HG03469 (cell line): ENCODE measurements at regions not wholly inside any gene's neighbourhood (a gene's known extent, or its start where the extent isn't known, plus 50 kb on each side); places are given as distances from the start of the nearest gene placed in this dataset.
"Not testable (repeated sequence)": the region's sequence is repeated elsewhere in the genome, so short reads cannot be mapped to it uniquely, and the experiment has no call there.

Source experiments
- ATAC-seq: cut with Tn5 transposase; IDR thresholded peaks from one replicate; pipeline ENCODE4 v1.9.1; 2021; ENCODE audit warnings: mild to moderate bottlenecking, moderate library complexity, moderate number of reproducible peaks; ENCODE audit not compliant: unreplicated experiment

DNA sequence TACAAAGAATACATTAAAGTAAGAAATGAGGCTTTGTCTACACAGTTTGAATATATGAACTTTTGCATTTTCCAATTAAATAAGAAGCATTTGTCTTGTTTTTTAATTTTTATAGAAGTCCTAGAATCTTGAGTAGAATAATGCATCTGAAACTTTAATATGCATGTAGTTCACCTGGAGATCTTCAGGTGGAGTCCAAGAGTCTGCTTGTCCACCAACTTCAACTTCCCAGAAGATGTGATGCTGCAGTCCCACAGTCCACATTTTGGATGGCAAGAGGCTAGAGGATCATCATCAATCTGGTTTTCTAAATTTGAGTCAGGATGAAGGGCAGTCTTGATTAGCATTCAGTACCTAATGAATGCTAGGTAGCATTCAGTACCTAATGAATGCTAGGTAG is 357.6 kb upstream of the SOX2 start:
- no peak for ATAC-seq

DNA sequence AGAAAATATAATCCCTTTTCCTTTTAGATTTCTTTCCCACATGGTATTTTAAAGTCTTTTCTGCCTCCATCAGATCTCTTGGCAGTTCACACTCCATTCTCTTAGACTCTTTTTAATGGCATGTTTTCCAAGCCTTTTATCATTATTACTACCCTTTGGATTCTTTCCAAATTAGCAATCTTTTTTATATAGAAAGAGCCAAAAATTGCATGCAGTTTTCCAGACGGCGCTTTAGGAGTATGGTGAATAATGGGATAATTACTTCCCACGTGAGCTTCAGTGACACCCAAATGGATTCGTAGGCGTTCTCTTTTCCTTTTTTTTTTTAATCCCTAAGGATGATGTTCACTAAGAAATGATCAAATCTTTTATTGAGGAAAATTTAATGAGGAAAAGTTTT is 354.8 kb upstream of the DNAJC19 start:
- no peak for ATAC-seq

DNA sequence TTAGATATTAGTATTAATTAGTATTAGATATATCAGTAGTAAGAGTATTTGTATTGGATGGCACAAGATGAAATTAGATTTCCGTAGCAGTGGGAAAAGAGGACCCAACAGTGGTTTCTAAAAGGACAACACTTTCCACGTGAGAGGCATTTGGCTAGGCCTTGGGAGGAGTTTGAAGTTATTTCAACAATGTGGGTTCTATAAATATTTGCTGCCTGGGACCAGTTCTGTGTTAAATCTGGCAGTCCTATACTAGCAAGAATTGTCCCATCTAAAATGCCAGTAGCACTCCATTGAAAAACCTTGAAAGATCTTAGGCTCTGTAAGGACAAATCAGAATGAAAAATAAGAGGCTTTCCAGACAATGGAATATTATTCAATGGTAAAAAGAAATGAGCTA is 347.1 kb upstream of the DNAJC19 start:
- no peak for ATAC-seq

DNA sequence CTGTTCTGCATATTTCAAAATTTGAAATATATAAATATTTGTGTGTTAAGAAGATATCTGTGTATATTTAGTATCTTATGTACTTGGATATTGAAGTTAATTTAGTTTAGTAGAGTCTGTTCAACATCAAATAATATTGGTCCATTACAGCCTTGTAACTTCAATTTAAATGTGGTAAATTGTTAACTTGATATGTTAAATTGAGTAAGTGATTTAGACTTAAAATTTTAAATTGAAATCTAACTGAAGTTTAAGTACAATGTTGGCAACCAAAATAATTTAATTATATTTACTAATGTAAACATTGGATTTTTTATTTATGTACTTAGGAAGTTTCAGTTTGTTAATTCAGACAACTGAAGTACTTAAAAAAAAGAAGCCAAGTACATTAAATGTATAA is 343.9 kb upstream of the DNAJC19 start:
- ATAC-seq, result no peak

DNA sequence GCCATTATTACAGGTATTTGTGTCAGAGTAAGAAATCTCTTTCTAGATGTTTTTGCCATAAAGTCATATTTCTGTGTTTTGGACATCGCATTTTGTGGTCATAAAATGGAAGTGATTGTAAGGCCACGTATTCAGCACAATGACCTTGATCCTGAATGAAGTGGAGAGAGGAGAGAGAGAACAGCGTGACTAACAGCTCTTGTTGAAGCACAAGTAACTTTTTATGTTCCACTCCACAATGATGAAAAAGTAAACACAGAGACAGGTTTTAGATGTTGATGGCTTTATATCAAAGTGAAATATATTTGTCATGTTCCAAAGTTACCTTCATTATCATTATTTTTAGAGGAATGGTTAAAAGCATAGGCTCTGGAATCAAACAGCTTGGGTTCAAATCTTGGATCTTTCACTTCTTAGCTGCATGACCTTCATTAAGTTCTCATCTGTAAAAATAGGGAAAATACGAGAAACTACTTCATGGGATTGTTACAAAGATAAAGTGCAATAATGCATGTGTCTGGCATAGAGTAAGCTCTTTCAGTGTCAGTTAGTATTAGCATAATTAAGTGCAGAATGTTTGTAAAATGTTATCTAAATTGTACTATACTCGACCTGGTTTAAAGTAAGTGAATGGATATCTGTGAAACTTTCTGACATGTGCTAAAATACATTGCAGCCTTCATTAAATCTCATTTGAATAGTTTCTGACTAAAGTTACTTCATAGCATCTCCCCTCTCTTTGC is 341.5 kb upstream of the DNAJC19 start:
- ATAC-seq, result no peak

DNA sequence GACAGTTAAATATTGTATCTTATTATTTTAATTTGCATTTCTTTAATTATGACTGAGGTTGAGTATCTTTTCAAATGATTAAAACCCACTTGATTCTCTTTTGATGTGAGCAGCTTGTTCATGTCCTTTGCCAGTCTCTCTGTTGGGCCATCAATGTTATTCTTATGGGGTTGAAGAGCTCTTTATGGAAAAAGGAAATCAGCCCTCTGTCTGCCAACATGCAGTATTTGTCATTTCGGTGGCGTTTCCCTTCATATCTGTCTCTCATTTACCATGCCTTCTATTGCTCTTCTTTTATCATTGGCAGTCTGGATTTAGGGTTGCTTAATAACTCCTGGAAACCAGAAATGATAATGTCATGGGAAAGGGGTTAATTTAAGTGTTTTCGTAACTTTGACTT is 340.7 kb upstream of the DNAJC19 start:
- no peak for ATAC-seq

DNA sequence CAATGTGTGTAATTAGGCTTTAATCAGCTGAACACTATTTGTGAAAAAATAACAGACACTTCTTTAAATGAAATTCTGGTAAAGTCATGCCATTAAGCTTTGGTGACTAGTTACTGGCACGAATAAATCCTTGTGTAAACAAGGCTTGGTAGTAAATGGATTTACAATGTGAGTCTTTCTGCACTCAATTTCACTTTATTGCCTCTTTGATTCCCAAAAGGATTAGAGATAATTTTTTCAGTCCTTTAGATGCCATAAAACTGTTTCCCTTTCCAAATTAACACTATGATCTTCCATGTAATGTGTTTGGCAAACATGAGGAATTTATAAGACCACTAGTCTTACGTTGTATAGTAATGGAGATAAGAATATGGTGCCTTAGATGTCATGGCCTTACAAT is 339.5 kb upstream of the DNAJC19 start:
- ATAC-seq, result no peak

DNA sequence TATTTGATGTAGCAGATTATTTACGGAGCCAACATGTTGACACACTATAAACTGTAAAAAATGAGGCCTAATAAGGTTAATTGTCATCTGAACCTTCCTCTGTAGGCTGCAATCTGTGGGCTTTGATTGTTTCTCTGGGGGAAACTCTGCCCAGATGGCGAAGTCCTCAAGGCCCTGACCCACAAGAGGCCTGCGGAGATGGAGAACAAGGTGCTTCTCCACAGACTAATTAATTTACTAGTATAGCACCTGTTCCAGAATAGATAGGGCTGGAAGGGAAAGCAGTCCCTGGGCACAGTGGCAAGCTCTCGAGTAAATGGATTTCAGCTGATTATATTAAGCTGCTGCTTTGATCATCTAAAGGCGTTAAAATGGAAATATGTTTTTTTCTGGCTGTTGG is 338.8 kb upstream of the DNAJC19 start:
- ATAC-seq, result no peak

DNA sequence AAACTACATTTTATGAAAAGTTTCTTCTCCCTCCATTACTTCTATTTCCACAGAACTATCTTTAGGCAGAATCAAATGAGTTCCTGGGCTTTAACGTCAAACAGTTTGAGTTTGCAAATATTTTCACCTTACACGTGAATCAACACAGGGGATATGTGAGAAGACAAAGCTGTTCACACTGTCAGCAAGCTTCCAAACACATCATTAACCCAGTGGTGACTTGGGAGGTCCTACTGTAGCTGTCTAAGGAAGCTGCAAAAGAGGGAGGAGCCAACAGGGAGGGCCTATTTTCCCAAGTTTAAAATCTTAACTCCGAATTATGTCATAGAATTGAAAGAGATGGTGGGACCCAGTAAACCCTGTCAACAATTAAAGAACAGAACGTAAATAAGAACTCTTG is 337.8 kb upstream of the DNAJC19 start:
- ATAC-seq, result no peak

DNA sequence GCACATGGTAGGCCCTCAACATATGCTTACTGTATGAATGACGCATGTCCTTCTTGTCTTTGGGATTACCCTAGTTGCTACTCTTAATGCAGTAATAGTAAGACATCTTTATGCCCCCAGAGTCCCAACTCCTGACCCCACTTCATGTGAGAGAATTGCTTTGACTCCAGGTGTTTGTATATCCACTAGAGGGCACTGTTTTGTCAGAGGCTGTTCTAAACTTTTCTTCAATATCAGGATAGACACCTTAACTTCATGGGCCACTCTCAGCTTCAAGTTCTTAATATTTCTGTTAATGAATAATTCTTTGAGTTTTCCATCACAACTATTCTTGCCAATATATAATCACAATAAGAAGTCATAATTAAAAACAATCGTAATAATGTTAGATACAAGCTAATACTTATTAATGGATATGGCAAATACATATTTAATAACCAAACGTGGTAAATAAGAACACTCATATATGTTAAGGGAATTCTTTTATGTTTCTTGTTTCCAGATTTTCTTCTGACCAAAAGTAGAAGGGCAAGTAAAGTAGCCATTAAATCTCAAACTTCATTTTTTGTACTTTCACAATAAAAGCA is 337.2 kb upstream of the DNAJC19 start:
- ATAC-seq, result no peak

DNA sequence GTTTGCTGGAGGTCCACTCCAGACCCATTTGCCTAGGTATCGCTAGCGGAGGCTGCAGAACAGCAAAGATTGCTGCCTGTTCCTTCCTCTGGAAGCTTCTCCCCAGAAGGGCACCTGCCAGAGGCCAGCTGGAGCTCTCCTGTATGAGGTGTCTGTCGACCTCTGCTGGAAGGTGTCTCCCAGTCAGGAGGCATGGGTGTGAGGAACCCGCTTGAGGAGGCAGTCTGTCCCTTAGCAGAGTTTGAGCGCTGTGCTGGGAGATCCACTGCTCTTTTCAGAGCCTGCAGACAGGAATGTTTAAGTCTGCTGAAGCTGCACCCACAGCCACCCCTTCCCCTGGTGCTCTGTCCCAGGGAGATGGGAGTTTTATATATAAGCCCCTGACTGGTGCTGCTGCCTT is 335.0 kb upstream of the DNAJC19 start:
- not testable (repeated sequence) for ATAC-seq

DNA sequence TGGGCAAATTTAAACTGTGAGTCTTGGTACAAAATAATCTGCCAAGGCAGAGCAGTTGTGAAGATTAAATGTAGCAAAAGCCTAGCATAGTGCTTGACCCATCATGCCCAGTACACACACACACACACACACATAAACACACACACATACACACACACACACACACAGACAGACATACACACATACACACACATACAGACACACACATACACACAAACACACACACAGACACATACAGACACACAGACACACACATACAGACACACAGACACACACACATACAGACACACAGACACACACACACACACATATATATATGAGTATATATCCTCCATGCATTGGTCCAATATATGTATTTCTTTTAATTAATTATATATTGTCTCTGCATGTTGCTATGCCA is 328.8 kb upstream of the DNAJC19 start:
- ATAC-seq, result no peak

DNA sequence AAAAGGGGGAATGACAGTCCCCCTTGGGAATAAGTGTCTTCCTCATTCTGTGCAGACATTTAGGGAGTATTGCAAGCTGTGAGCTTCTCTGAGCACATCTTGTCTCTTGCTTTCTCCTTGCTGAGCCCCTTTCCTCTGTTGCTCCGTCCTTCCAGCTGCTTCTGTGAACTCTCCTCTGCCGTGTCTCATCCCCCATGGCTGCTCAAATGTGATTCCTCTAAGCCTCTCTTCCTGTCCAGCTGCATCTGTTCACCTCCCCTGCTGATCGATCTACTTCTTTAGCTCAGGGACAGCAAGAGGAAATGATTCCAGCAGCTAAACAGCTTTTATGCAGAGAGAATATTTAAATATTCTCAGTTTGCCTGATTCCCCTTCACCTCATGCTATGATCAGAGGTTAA is 328.0 kb upstream of the DNAJC19 start:
- no peak for ATAC-seq

DNA sequence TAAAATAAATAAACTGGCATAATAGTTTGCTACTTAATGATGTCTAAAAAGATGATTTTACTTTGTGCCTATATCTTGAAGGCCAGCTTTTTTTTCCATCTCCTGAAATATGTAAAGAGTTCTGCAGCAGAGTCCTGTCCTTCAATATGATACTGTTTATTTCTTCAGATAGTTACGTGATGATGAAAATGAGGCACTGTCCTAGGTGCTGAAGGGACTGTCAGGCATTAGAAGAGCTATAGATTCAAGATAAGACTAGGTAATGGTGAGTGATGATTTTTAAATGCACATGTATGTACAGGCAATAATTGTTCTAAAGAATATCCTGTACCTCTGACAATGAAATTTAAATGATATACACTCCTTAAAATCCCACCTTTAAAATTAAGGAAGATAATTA is 326.9 kb upstream of the DNAJC19 start:
- ATAC-seq, result no peak

DNA sequence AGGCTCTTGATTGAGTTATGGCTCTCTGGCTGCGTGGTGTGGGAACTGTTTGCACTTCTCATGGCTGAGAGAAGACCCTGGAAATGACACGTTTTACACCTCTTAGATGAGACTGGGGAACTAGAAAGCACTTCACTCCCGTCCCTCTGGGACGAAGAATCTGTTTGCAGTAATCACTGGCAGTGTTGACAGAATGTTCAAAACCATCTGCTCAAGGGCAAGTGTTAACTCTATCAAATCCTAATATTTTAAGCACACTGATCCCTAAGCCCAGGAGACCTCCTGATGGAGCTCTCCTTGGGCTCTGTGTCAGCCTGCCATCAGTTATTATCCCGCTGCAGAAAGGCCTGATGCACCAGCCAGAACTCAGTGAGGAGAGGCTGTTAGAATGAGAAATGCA is 323.8 kb upstream of the DNAJC19 start:
- ATAC-seq, result no peak

DNA sequence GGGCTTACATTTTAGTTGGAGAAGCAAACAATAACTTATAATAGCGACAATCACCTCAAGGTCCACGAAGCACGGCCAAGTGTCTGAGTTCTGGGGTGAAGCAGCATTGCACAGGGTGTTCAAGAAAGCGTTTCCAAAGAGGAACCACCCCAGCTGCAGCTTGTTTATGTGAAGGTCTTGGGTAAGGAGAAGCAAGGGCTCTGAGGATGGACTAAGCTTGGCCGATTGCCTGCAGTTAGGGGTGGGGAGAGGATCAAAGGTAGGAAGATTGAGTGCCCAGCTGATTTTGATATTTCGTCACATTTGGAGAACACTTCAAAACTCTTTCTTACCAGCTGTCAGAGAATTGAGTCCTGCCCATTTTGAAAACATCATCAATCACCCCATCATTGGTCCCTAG is 321.6 kb upstream of the DNAJC19 start:
- ATAC-seq, result no peak

DNA sequence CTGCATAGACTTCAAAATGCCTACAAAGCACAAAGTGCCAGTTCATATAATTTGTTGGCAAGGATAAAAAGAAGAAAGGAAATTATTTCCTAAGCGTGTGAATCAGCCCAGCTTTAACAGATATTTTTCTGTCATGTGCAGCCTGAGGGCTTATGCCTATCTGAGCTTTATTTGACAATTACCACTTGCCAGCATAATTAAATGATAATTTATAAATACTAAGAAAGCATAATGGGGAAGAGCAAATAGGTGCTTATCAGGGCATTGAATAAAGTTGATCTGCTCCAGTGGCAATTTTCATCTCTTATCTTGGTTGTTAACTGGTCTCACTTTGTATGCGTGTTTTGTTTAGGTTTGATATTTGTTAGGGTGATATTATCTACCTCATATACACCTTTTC is 313.4 kb upstream of the DNAJC19 start:
- ATAC-seq, result no peak

DNA sequence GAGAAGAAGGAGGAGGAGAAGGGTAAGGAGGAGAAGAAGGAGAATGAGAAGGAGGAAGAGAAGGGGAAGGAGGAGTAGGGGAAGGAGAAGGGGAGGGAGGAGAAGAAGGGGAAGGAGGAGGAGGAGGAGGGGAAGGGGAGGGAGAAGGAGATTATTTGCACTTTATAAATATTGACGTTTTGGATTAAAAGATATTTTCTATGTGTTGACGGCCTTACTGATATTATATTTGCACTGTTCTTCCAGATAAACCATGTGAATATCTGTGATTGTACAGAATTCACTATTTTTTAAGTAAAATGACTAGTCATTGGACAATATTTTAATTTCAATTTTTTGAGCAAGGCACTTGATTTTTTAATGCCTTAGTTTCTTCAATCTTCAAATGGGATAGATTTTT is 310.5 kb upstream of the DNAJC19 start:
- no peak for ATAC-seq

DNA sequence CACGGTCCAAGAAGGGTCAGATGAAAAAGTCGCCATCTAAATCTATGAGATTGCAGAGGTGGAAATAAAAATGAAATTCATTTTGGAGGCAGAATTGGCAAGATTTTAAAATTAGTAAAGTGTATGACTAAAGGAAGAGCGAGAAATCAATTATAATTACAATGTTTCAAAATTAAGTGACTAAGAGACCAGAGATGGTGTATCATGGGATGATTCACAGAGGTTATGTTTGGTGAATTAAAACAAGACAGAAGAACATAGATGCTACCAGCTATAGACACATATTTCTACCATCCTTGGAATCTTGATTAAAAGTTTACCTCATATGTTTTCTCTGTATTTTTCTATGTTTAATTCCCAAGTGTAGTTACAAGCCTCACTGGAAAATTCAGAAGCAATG is 308.9 kb upstream of the DNAJC19 start:
- ATAC-seq, result no peak

DNA sequence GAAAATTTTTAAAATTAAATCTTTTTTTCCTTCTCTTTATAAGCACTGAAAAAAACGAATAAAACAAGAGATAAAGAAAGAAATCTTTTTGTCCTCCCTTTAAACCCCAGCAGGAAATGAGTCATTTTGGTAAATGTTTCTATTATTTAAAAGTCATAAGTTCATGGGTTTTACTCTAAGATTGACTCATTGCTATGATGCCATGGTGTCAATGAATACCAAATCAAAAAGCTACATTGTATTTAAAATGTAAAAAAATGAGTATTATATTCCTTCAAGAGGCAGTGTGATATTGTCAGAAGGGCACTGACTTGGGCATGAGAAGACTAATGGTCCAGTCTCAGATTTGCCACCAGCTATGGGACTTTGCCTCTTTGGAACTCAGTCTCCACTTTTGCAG is 303.4 kb upstream of the DNAJC19 start:
- peak; percentile 87 for ATAC-seq

DNA sequence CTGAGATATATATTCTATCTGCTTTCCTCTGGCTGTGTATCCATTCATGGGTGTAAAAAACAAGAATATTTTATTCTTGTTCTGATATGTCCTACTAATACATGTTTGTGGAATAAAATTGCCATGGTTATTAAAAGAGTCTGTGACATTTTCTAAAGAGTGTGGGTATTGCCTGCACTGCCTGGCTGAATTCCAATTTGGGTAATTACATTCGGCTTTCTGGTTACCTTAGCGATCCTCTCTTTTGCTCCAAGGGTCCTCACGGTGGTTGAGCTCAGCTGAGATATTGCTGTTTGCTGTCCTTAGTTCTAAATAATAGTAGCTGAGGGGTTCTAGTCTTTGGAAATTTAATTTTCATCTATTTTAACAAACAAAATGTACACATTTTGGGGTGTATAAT is 301.4 kb upstream of the DNAJC19 start:
- ATAC-seq, result no peak

DNA sequence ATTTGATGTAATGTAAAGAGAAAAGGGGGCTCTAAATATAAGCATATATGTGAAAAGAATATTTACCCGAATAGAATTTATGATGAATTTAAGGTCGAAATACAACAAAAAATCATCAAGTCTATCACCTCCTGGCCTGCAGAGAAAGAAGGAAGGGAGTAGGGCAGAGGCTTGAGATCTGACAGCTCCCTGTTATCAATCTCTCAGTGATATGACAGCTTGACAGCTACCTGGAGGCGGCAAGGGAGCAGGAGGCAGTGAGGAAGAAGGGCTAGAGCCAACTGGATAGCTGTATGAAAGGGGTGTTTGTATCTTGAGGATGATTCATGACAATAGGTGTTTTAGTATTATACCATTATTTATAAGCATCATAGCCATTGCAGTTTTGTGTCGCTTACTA is 299.8 kb upstream of the DNAJC19 start:
- ATAC-seq, result no peak

DNA sequence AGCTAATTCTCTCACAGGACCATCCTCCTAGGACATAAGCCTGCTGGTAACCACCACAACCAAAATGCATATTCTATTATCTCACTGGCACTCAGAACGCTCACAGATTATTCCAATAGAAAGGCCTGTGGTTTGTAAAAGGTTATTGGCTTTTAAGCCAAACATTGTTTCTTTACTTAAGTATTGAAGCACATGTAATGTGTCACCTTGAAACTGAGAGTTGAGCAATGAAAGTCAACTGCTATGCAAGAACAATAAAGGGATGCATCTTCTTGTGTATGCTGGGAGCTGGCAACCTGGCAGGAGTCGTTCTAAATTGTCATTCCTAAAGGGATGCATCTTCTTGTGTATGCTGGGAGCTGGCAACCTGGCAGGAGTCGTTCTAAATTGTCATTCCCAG is 298.6 kb upstream of the DNAJC19 start:
- no peak for ATAC-seq
